CD4-positive, alpha-beta T cell treated with Interleukin-12 subunit alpha and Interleukin-12 subunit beta, for 1 hour (primary cell): ENCODE measurements at regions not wholly inside any gene's neighbourhood (a gene's known extent, or its start where the extent isn't known, plus 50 kb on each side); places are given as distances from the start of the nearest gene placed in this dataset.
"Not testable (repeated sequence)": the region's sequence is repeated elsewhere in the genome, so short reads cannot be mapped to it uniquely, and the experiment has no call there.

Experiments
- DNase-seq: peaks from one replicate; pipeline ENCODE4 v3.0.0-alpha.2; 2020

DNA sequence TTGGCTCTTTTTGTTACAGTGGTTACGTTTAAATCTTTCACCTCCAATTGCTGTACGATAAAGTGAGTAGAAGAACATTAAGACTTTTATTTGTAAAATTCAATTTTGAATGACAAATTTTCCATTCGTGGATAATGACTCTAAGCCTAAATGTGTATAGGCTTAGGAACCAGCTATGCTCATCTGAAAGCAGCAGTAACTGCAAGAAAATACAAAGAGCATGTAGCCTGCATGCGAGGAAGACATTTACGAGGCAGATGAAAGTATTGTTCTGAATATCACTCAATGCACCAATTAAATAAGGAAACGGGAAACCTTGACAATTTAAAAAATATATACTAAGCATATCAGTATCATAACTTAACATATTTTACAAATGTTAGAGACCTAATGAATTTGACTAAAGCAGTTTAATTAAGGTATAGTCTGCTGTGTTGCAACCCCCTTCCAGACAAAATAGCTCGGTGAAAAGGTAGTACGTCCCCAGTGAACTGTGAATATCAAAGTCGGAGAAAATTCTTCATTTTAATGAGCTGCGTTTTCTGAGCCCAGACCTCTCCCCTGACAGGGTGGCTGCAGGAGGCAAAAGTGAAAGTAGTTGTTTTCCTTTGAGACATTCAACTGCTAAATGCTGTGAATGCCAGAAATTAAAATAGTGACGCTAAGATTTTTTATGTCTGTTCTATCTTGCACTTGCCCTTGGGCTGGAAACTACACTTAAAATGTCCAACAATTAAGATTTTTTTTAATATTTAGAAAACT is 1236.5 kb upstream of the TENM3 start:
- DNase-seq, result no peak

- no peak for DNase-seq
Observed at GRCh38 chr4:181007751-181008150, 1235.5 kb upstream of the TENM3 start.

- DNase-seq, result no peak
Observed at GRCh38 chr4:181008164-181008563, 1235.0 kb upstream of the TENM3 start.

- DNase-seq, result no peak
Observed at GRCh38 chr4:181013162-181013561, 1230.0 kb upstream of the TENM3 start.

GRCh38 chr4:181017038-181017437 is 1226.2 kb upstream of the TENM3 start:
- DNase-seq, result no peak

GRCh38 chr4:181018472-181018871 is 1224.7 kb upstream of the TENM3 start:
- DNase-seq, result no peak

GRCh38 chr4:181018913-181019312 is 1224.3 kb upstream of the TENM3 start:
- no peak for DNase-seq

GRCh38 chr4:181020456-181020855 is 1222.7 kb upstream of the TENM3 start:
- DNase-seq, result no peak

DNA sequence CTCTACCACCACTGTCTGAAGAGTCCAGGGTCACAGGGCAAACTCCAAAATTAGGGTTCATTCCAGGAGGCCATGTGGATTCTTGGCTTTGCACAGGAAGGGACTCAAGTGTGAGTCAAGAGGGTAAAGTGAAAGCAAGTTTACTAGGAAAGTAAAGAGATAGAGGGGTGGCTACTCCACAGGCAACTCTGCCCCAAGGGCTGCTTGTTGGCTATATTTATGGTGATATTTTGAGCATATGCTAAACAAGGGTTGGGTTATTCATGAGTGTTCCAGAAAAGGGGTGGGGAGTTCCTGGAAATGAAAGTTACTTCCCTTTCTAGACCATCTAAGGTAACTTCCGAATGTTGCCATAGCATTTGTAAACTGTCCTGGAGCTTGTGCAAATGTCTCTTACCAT is 1222.0 kb upstream of the TENM3 start:
- no peak for DNase-seq

GRCh38 chr4:181030135-181030921 is 1212.9 kb upstream of the TENM3 start:
- DNase-seq, result not testable (repeated sequence)

DNA sequence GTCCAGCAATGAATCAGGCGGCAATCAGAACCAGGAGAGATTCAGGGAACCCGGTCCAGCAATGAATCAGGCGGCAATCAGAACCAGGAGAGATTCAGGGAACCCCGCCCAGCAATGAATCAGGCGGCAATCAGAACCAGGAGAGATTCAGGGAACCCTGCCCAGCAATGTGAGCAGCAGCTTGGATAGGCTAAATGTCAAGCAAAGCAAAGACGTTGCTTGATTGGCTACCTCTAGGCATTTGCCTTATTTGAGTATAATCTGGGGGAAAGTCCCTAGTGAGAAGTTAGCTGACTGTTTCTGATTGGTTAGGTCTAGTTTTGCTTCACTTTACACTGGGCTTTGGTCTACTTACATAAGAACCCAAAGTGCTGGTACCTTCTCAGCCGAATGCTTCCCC is 1212.2 kb upstream of the TENM3 start:
- no peak for DNase-seq

- no peak for DNase-seq
Observed at GRCh38 chr4:181043486-181043885, 1199.7 kb upstream of the TENM3 start.

DNA sequence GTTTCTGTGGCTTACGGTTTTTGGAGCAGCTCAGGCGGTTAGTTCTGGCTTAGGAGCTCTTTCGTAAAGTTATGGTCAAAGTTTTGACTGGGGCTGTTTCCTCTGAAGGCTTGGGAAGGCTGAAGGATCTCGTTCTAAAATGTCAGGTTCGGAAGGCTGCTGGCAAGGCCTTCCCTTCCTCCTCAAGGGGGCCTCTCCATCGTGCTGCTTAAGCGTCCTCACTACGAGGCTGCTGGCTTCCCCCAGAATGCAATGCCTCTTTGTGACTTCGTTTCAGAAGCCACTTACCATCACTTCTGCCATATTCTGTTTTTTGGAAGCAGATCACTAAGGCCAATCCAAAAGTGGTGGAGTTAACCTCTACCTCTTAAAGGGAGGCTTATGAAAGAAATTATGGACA is 1196.4 kb upstream of the TENM3 start:
- DNase-seq, result no peak

DNA sequence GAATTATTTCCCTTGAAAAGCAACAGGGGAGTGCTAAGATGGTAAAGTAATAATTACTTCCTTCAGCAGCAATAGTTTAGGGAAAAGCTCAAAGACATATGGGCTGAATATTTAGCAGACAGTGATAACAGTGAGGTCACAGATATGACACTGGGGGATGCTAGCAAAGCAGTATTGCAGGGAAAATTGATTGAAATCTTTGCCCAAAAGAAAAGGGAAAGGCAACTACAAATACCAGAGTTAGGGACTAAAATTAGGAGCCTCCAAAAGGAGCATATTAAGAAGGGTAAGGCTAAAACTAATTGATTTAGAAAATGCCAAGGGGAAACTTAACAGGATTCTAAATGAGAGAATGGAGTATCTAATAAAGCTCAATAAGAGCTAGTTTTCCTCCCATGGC is 1191.3 kb upstream of the TENM3 start:
- DNase-seq, result no peak

DNA sequence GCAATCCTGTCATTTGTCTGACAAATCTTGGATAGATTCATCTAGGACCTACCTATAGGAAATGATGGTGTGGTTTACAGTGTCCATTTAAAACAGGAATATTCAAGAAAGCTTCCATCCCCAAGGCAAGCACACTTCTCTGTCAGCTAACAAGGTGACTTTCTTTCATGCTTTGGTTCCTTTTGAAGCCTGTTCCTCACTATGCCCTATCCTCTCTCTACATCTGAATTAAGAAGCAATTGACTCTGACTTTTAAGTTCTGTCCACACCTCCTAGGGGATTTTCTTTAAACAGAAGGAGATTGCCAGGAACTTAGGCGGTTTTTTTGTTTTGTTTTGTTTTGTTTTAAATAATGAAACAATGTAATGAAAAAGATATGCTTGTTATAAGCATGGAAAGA is 1181.4 kb upstream of the TENM3 start:
- no peak for DNase-seq

DNA sequence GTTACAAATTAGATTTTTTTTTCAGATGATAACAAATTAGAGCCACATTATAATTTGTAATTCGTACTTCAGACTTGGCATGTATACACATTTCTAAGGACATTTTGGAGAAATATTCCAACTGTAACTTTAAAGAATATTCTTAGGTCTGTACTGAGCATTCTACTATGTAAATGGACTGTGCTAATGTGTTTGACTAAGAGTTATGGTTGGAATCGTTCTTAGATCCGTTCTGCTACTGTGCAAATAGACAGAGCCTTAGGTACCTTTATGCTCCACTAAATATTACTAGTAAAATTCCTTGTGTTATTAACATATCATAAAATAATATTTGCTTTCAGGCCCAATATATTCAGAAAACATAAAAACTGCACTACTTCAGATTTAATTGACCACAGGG is 1180.0 kb upstream of the TENM3 start:
- no peak for DNase-seq

DNA sequence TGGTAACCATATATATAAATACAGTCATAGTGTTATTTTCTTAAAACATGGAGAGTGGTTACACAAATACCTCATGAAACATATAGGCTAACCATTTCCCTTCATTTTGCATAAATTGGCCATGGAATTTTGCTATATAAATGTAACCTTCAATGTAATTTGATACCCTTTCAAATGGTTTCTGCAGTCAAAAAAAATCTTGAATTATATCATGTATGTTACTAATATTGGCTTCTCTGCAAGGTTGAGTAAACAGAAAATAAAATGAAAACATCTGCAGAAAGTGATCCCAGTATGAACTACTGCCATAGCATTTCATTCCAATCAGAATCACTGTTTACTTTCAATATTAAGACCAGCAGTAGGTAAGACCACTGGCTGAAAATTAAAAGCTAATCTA is 1165.9 kb upstream of the TENM3 start:
- DNase-seq, result no peak

GRCh38 chr4:181078196-181078595 is 1165.0 kb upstream of the TENM3 start:
- DNase-seq, result no peak

- no peak for DNase-seq
Observed at GRCh38 chr4:181083757-181084361, 1159.3 kb upstream of the TENM3 start.

DNA sequence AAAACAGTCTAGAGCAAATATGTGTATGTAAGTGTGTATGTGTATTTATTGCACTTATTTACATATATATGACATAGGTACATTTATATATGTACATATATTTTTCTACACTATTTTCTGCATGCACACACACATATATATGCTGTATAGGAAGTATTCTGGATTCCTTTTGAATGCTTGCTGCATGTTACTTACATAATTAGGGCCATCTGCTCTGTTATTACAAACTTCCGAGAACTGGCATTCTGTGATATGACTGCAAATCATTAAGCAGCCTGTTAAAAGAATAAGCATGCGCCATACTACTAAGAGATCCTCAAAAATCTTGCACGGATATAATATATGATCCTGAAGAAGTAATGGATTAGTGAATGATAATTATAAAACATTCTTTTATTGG is 1157.6 kb upstream of the TENM3 start:
- DNase-seq, result no peak

GRCh38 chr4:181105487-181105886 is 1137.7 kb upstream of the TENM3 start:
- no peak for DNase-seq

DNA sequence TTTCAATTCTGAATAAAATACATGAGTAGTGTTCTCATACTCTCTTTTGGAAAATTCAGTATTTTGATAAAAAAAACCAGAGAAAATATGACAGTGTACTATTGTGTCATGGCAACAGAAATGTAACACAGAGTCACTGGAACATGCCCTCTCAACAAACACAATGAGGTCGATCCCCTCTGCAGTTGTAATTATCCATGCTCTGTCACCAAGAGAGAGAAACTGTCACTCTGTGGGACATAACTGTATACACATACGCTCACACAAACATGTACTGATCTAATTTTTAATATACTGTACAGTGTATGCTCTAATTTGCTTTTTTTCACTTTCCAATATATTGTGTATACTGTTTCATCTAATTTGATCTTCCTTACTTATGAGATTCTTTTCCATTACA is 1136.8 kb upstream of the TENM3 start:
- DNase-seq, result no peak

- DNase-seq, result no peak
Observed at GRCh38 chr4:181108237-181108636, 1135.0 kb upstream of the TENM3 start.

DNA sequence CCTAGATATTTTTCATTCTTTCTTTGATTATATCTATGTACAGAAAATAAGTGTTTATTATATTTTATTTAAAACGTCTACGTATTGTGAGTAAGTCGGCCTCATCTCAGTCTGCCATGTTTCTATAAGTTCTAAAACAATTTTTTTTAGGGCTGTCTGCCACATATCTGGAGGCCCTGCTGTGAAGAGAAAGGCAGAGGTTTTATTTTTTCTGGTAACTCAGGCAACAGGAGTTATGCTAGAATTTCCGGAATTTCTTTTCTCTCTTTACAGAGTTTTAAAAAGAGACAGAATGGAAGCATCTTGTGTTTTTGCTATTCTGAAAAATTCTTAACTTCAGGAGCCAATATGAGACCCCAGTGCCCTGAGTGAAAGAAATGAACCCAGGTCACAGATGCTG is 1124.0 kb upstream of the TENM3 start:
- no peak for DNase-seq
